ENCODE measurements at regions not wholly inside any gene's neighbourhood (a gene's known extent, or its start where the extent isn't known, plus 50 kb on each side); places are given as distances from the start of the nearest gene placed in this dataset.

DNA sequence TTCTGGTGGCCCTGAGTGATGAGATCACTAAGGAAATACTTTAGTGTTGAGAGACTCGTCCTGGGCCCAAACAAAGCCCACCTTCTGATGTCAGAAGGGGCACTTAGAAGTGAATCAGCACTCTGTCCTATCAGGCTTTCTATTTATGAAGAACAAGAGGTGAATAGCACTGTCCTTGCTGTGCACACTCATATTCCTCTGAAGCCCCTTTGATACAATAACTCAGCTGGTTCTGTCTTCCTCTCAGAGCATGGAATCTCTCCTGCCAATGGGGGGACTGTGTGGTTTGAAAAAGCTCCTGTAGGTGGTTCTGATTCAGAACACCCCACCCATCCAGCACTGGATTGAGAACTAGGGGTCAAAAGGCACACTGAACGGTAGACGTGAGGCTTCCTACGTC lies 348.1 kb downstream of the ETS1 start:
- TF ChIP-seq, protein P1, sequence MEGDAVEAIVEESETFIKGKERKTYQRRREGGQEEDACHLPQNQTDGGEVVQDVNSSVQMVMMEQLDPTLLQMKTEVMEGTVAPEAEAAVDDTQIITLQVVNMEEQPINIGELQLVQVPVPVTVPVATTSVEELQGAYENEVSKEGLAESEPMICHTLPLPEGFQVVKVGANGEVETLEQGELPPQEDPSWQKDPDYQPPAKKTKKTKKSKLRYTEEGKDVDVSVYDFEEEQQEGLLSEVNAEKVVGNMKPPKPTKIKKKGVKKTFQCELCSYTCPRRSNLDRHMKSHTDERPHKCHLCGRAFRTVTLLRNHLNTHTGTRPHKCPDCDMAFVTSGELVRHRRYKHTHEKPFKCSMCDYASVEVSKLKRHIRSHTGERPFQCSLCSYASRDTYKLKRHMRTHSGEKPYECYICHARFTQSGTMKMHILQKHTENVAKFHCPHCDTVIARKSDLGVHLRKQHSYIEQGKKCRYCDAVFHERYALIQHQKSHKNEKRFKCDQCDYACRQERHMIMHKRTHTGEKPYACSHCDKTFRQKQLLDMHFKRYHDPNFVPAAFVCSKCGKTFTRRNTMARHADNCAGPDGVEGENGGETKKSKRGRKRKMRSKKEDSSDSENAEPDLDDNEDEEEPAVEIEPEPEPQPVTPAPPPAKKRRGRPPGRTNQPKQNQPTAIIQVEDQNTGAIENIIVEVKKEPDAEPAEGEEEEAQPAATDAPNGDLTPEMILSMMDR (conservative IDR thresholded peaks at IDR 0.05 in 1 of 2, IDR thresholded peaks at IDR 0.05 in 1 of 2; ENCODE audit: extremely low read depth in 1 of 2, insufficient read depth in 1 of 2, low read depth in 1 of 2, low read length in 2 of 2): no peak
- no peak for TF ChIP-seq EZH2 (IDR thresholded peaks at IDR 0.05; ENCODE audit: borderline replicate concordance, low read length)
